ENCODE measurements at regions not wholly inside any gene's neighbourhood (a gene's known extent, or its start where the extent isn't known, plus 50 kb on each side); places are given as distances from the start of the nearest gene placed in this dataset.
"Not testable (repeated sequence)": the region's sequence is repeated elsewhere in the genome, so short reads cannot be mapped to it uniquely, and the experiment has no call there.

GRCh38 chr5:108461628-108462367 lies 79.9 kb upstream of the FBXL17 start:
- intact Hi-C loops (cut with DNase I; ENCODE audit: low total_unique reads), result no loop called here
- no peak overlapping the region for H3K4me3 ChIP-seq (ENCODE audit: low read depth, poor library complexity, severe bottlenecking)
- WGBS, 2 donors, result 76% methylated on average over 1 of the region's 1 CpG
- no peak for DNase-seq (ENCODE audit: low spot score in 2 of 2)
- TF ChIP-seq POLR2A (IDR thresholded peaks at IDR 0.05) (no peak), CTCF (IDR thresholded peaks at IDR 0.05) (no peak)

- DNase-seq (ENCODE audit: low spot score in 2 of 2), result no peak
- no peak for TF ChIP-seq POLR2A (IDR thresholded peaks at IDR 0.05)
- TF ChIP-seq CTCF (IDR thresholded peaks at IDR 0.05), result no peak
- no peak overlapping the region for H3K4me3 ChIP-seq (ENCODE audit: low read depth, poor library complexity, severe bottlenecking)
- 67 to 68% methylated on average over 2 of the region's 2 CpGs for WGBS, 2 donors
- intact Hi-C loops (cut with DNase I; ENCODE audit: low total_unique reads), result no loop called here
Measured at GRCh38 chr5:108459769-108460168, 77.9 kb upstream of the FBXL17 start.

- intact Hi-C loops (cut with DNase I; ENCODE audit: low total_unique reads), result no loop called here
- no peak overlapping the region for H3K4me3 ChIP-seq (ENCODE audit: low read depth, poor library complexity, severe bottlenecking)
- no peak for DNase-seq (ENCODE audit: low spot score in 2 of 2)
- TF ChIP-seq CTCF (IDR thresholded peaks at IDR 0.05), result no peak
- TF ChIP-seq POLR2A (IDR thresholded peaks at IDR 0.05), result no peak
Measured at GRCh38 chr5:108451269-108451668, 69.4 kb upstream of the FBXL17 start.

- H3K4me3 ChIP-seq (ENCODE audit: low read depth, poor library complexity, severe bottlenecking); DNase-seq (ENCODE audit: low spot score in 2 of 2); intact Hi-C loops (cut with DNase I; ENCODE audit: low total_unique reads): not testable (repeated sequence)
- 94 to 99% methylated on average over 3 of the region's 3 CpGs for WGBS, 2 donors
Measured at GRCh38 chr5:108444130-108444529, 62.2 kb upstream of the FBXL17 start.

- H3K4me3 ChIP-seq (ENCODE audit: low read depth, poor library complexity, severe bottlenecking); intact Hi-C loops (cut with DNase I; ENCODE audit: low total_unique reads); DNase-seq (ENCODE audit: low spot score in 2 of 2): not testable (repeated sequence)
- 92 to 94% methylated on average over 12 to 17 of the region's 24 CpGs for WGBS, 2 donors
Measured at GRCh38 chr5:108442063-108442651, 60.3 kb upstream of the FBXL17 start.

GRCh38 chr5:108437425-108437824 lies 55.5 kb upstream of the FBXL17 start:
- DNase-seq (ENCODE audit: low spot score in 2 of 2), result no peak
- TF ChIP-seq POLR2A (IDR thresholded peaks at IDR 0.05), result no peak
- TF ChIP-seq CTCF (IDR thresholded peaks at IDR 0.05), result no peak
- intact Hi-C loops (cut with DNase I; ENCODE audit: low total_unique reads), result no loop called here
- H3K4me3 ChIP-seq (ENCODE audit: low read depth, poor library complexity, severe bottlenecking), result no peak overlapping the region
- WGBS, 2 donors, result 83 to 86% methylated on average over 1 of the region's 1 CpG

GRCh38 chr5:108436696-108437095 lies 54.8 kb upstream of the FBXL17 start:
- H3K4me3 ChIP-seq (ENCODE audit: low read depth, poor library complexity, severe bottlenecking), result no peak overlapping the region
- WGBS, 2 donors, result 85 to 90% methylated on average over 5 of the region's 5 CpGs
- intact Hi-C loops (cut with DNase I; ENCODE audit: low total_unique reads), result no loop called here
- TF ChIP-seq POLR2A (IDR thresholded peaks at IDR 0.05), result no peak
- no peak for TF ChIP-seq CTCF (IDR thresholded peaks at IDR 0.05)
- DNase-seq (ENCODE audit: low spot score in 2 of 2), result no peak

Measured in lower leg skin (tissue), 4 donors.